ENCODE measurements at regions not wholly inside any gene's neighbourhood (a gene's known extent, or its start where the extent isn't known, plus 50 kb on each side); places are given as distances from the start of the nearest gene placed in this dataset.

DNA sequence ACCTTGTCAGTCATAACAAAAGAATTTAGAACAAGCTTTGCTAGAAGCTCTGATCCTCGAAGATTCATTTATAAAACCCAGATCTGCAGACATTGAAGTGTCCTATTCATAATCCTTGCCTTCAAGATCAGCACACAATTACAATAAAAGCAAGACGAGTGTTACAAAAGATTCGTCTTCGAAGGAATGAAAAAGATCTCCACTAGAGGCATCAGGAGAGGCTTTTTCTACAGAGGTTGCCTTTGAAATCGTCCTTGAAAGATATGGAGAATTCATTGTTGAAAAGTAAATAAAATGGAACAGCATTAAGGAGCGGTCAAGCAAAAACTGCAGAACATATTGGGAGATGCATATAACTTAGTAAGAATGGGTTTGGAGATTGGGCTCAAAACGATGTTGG is 146.4 kb downstream of the BMP4 start:
- TF ChIP-seq, protein P1, sequence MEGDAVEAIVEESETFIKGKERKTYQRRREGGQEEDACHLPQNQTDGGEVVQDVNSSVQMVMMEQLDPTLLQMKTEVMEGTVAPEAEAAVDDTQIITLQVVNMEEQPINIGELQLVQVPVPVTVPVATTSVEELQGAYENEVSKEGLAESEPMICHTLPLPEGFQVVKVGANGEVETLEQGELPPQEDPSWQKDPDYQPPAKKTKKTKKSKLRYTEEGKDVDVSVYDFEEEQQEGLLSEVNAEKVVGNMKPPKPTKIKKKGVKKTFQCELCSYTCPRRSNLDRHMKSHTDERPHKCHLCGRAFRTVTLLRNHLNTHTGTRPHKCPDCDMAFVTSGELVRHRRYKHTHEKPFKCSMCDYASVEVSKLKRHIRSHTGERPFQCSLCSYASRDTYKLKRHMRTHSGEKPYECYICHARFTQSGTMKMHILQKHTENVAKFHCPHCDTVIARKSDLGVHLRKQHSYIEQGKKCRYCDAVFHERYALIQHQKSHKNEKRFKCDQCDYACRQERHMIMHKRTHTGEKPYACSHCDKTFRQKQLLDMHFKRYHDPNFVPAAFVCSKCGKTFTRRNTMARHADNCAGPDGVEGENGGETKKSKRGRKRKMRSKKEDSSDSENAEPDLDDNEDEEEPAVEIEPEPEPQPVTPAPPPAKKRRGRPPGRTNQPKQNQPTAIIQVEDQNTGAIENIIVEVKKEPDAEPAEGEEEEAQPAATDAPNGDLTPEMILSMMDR (IDR thresholded peaks at IDR 0.05): no peak
- no peak for TF ChIP-seq EZH2 (IDR thresholded peaks at IDR 0.05; ENCODE audit: borderline replicate concordance, insufficient read depth, low read depth, low read length, poor library complexity, severe bottlenecking)
- Histone ChIP-seq H3K9me3 (ENCODE audit: control extremely low read depth in 1 of 3, control insufficient read depth in 2 of 3, insufficient read depth in 1 of 3, low read length in 2 of 3) (no peaks in the 10 kb centered on the region), H4K20me1 (ENCODE audit: control insufficient read depth, insufficient read depth, low read length, poor library complexity, severe bottlenecking) (no peaks in the 10 kb centered on the region), H3K79me2 (ENCODE audit: control insufficient read depth, insufficient read depth, low read length) (no peaks in the 10 kb centered on the region), H3K4me1 (ENCODE audit: control insufficient read depth in 2 of 2, insufficient read depth in 2 of 2, low read length in 2 of 2) (no peaks in the 10 kb centered on the region), H3K4me3 (ENCODE audit: control extremely low read depth in 1 of 5, extremely low read depth in 1 of 5, insufficient read depth in 1 of 5, low read depth in 2 of 5, low read length in 4 of 5) (no peak overlapping the region), H3K27me3 (replicated peaks in 1 of 4; ENCODE audit: control extremely low read depth in 1 of 4, control insufficient read depth in 3 of 4, insufficient read depth in 4 of 4, low read length in 3 of 4) (no peaks in the 10 kb centered on the region), H3K9ac (ENCODE audit: low read length) (no peak overlapping the region), H3K36me3 (replicated peaks in 1 of 2; ENCODE audit: control extremely low read depth in 1 of 2, control insufficient read depth in 1 of 2, extremely low read depth in 1 of 2, insufficient read depth in 2 of 2, low read length in 1 of 2) (no peaks in the 10 kb centered on the region), H3K27ac (ENCODE audit: low read length in 2 of 2) (no peak overlapping the region), H2AFZ (ENCODE audit: insufficient read depth, low read depth, low read length, poor library complexity, severe bottlenecking) (no peak overlapping the region), H3K4me2 (replicated peaks; ENCODE audit: low read depth, low read length, poor library complexity, severe bottlenecking) (no peak overlapping the region)
- no peaks in the 10 kb centered on the region for H3K27me3 Mint-ChIP-seq
- WGBS (ENCODE audit: insufficient coverage): 83% methylated on average over 4 of the region's 7 CpGs
- no peaks in the 10 kb centered on the region for H3K9me3 Mint-ChIP-seq (ENCODE audit: insufficient read depth)
- no peaks in the 10 kb centered on the region for H3K4me1 Mint-ChIP-seq
- H3K4me3 Mint-ChIP-seq: no peak overlapping the region
- DNase-seq: no peak
- CTCF ChIA-PET: no interaction called here
- no peak for ATAC-seq (ENCODE audit: low read depth)
- no peak overlapping the region for H3K27ac Mint-ChIP-seq
- POLR2A ChIA-PET: no interaction called here
- intact Hi-C loops (cut with micrococcal nuclease): no loop called here

DNA sequence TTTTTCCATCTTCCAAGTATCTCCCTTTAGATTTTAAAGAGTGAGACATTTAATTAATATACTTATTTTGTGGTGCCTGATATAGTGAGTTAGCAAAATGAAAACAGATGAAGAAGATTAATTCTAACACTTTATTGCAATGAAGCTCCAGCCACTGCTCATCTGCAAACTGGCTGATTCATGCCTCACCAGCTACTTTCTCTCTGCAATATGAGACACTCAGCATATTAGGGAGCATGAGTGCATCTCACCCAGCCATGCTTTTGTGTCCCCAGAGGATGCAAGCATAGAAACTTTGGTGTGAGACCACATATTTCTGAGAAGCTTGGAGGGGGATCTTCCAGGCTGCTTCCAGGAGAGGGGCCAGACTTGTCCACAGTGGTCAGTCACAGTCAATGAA is 148.6 kb downstream of the BMP4 start:
- Mint-ChIP-seq H3K27me3 (no peaks in the 10 kb centered on the region), H3K4me1 (no peaks in the 10 kb centered on the region), H3K9me3 (ENCODE audit: insufficient read depth) (no peaks in the 10 kb centered on the region), H3K27ac (no peak overlapping the region), H3K4me3 (no peak overlapping the region)
- H3K9me3 ChIP-seq (ENCODE audit: control extremely low read depth in 1 of 3, control insufficient read depth in 2 of 3, insufficient read depth in 1 of 3, low read length in 2 of 3): no peaks in the 10 kb centered on the region
- peaks cover 0 to 2% (median 0%) of the 10 kb centered on the region in 4 experiments for H3K27me3 ChIP-seq (replicated peaks in 1 of 4; ENCODE audit: control extremely low read depth in 1 of 4, control insufficient read depth in 3 of 4, insufficient read depth in 4 of 4, low read length in 3 of 4)
- no peaks in the 10 kb centered on the region for H3K4me1 ChIP-seq (ENCODE audit: control insufficient read depth in 2 of 2, insufficient read depth in 2 of 2, low read length in 2 of 2)
- ChIA-PET POLR2A (no interaction called here), CTCF (interaction anchor here (0.6 kb wide), 1 partner anchor 245 kb away, joined by 3 read pairs; no protein-coding TSS in a partner anchor)
- H3K4me2 ChIP-seq (replicated peaks; ENCODE audit: low read depth, low read length, poor library complexity, severe bottlenecking): no peak overlapping the region
- no peak overlapping the region for H2AFZ ChIP-seq (ENCODE audit: insufficient read depth, low read depth, low read length, poor library complexity, severe bottlenecking)
- TF ChIP-seq, protein P1 (IDR thresholded peaks at IDR 0.05): no peak
- TF ChIP-seq EZH2 (IDR thresholded peaks at IDR 0.05; ENCODE audit: borderline replicate concordance, insufficient read depth, low read depth, low read length, poor library complexity, severe bottlenecking): no peak
- H4K20me1 ChIP-seq (ENCODE audit: control insufficient read depth, insufficient read depth, low read length, poor library complexity, severe bottlenecking): no peaks in the 10 kb centered on the region
- no peaks in the 10 kb centered on the region for H3K79me2 ChIP-seq (ENCODE audit: control insufficient read depth, insufficient read depth, low read length)
- no peak overlapping the region for H3K27ac ChIP-seq (ENCODE audit: low read length in 2 of 2)
- no peaks in the 10 kb centered on the region for H3K36me3 ChIP-seq (replicated peaks in 1 of 2; ENCODE audit: control extremely low read depth in 1 of 2, control insufficient read depth in 1 of 2, extremely low read depth in 1 of 2, insufficient read depth in 2 of 2, low read length in 1 of 2)
- no peak for DNase-seq
- H3K9ac ChIP-seq (ENCODE audit: low read length): no peak overlapping the region
- H3K4me3 ChIP-seq (ENCODE audit: control extremely low read depth in 1 of 5, extremely low read depth in 1 of 5, insufficient read depth in 1 of 5, low read depth in 2 of 5, low read length in 4 of 5): no peak overlapping the region
- intact Hi-C loops (cut with micrococcal nuclease): no loop called here
- ATAC-seq (ENCODE audit: low read depth): no peak

All from B cell (primary cell).